Fibroblast of lung (primary cell): ENCODE measurements at regions not wholly inside any gene's neighbourhood (a gene's known extent, or its start where the extent isn't known, plus 50 kb on each side); places are given as distances from the start of the nearest gene placed in this dataset.
A peak's percentile ranks its signal among the peaks of the same experiment; 100 is the strongest.

Experiments used
- DNase-seq, 2 donors: peaks; one replicate each; pipeline versions ENCODE4 v3.0.0 to v3.0.0-alpha.2; 2010; ENCODE audit warnings: low read depth in 2 of 2
- H2AFZ ChIP-seq: 2 replicates; pipeline ENCODE4 v1.5.1; 2012; ENCODE audit warnings: low read length, control low read depth, inconsistent platforms
- H3K27ac ChIP-seq: 2 replicates; pipeline ENCODE4 v1.5.1; 2011; ENCODE audit warnings: low read length, control low read depth; ENCODE audit not compliant: insufficient read depth
- H3K27me3 ChIP-seq: 2 replicates; pipeline ENCODE4 v1.5.1; 2011; ENCODE audit warnings: mild to moderate bottlenecking, low read length; ENCODE audit not compliant: control insufficient read depth, insufficient read depth
- H3K36me3 ChIP-seq: 2 replicates; pipeline ENCODE4 v1.5.1; 2011; ENCODE audit warnings: low read length; ENCODE audit not compliant: control insufficient read depth, insufficient read depth
- H3K4me1 ChIP-seq: 2 replicates; pipeline ENCODE4 v1.5.1; 2011; ENCODE audit warnings: low read length; ENCODE audit not compliant: control insufficient read depth, insufficient read depth; ENCODE audit errors: extremely low read depth
- H3K4me2 ChIP-seq: 2 replicates; pipeline ENCODE4 v1.5.1; 2011; ENCODE audit warnings: low read length, control low read depth; ENCODE audit not compliant: insufficient read depth; ENCODE audit errors: extremely low read depth
- H3K4me3 ChIP-seq, 4 experiments: fragments of 200-600 bp in 1 of 4; sonication (generic) in 1 of 4; replicated peaks in 1 of 4; 2 replicates each; pipeline ENCODE4 v1.5.1; 2011 to 2016; ENCODE audit warnings: low read length in 4 of 4, low read depth in 3 of 4, mild to moderate bottlenecking in 3 of 4, control low read depth in 2 of 4, inconsistent platforms in 1 of 4, mixed read lengths in 1 of 4; ENCODE audit not compliant: insufficient read depth in 1 of 4; ENCODE audit errors: control extremely low read depth in 1 of 4
- H3K79me2 ChIP-seq: 2 replicates; pipeline ENCODE4 v1.5.1; 2012; ENCODE audit warnings: mild to moderate bottlenecking, low read length, inconsistent platforms; ENCODE audit not compliant: control insufficient read depth, insufficient read depth
- H3K9ac ChIP-seq: 2 replicates; pipeline ENCODE4 v1.5.1; 2011; ENCODE audit warnings: mild to moderate bottlenecking, low read length, control low read depth; ENCODE audit not compliant: insufficient read depth
- H3K9me3 ChIP-seq: 2 replicates; pipeline ENCODE4 v1.5.1; 2012; ENCODE audit warnings: low read depth, low read length; ENCODE audit not compliant: control insufficient read depth, insufficient read depth
- H4K20me1 ChIP-seq: 2 replicates; pipeline ENCODE4 v1.5.1; 2011; ENCODE audit warnings: low read length; ENCODE audit not compliant: control insufficient read depth, insufficient read depth; ENCODE audit errors: extremely low read depth
- EZH2 ChIP-seq: IDR thresholded peaks from 2 replicates; pipeline ENCODE4 v1.5.1; 2012; ENCODE audit warnings: low read length, control low read depth, mild to moderate bottlenecking; ENCODE audit errors: missing control alignments
- TF ChIP-seq, protein P1 (sequence below), 2 donors: IDR thresholded peaks in 1 of 2; conservative IDR thresholded peaks in 1 of 2; 1 replicate in 1 of 2; 2 replicates in 1 of 2; pipeline ENCODE4 v1.5.1; 2011 to 2012; ENCODE audit warnings: low read length in 2 of 2, control low read depth in 1 of 2, inconsistent platforms in 1 of 2, low read depth in 1 of 2, mild to moderate bottlenecking in 1 of 2

DNA sequence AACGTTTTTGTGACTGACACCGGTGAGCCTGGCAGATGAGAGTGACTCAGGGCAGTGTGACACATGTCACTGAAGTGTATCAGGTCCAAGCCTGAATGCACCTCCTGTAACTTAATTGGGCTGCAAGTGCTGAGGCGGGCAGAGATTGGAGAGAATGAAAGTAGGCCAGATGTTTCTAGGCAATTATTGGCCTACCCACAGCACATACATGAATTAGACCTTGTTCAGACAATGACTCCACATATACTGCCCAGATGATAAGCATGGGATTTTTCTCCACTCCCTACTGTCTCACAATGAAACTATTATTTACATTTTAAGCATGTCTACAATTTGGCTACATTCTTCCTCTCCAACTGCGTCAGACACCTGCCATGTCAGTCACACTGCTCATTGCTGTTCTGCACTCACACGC is 187.3 kb upstream of the ZNF385D start:
- TF ChIP-seq, protein P1, sequence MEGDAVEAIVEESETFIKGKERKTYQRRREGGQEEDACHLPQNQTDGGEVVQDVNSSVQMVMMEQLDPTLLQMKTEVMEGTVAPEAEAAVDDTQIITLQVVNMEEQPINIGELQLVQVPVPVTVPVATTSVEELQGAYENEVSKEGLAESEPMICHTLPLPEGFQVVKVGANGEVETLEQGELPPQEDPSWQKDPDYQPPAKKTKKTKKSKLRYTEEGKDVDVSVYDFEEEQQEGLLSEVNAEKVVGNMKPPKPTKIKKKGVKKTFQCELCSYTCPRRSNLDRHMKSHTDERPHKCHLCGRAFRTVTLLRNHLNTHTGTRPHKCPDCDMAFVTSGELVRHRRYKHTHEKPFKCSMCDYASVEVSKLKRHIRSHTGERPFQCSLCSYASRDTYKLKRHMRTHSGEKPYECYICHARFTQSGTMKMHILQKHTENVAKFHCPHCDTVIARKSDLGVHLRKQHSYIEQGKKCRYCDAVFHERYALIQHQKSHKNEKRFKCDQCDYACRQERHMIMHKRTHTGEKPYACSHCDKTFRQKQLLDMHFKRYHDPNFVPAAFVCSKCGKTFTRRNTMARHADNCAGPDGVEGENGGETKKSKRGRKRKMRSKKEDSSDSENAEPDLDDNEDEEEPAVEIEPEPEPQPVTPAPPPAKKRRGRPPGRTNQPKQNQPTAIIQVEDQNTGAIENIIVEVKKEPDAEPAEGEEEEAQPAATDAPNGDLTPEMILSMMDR (conservative IDR thresholded peaks at IDR 0.05 in 1 of 2, IDR thresholded peaks at IDR 0.05 in 1 of 2; ENCODE audit: low read depth in 1 of 2, low read length in 2 of 2): no peak
- TF ChIP-seq EZH2: no peak
- Histone ChIP-seq H3K79me2 (no peaks in the 10 kb centered on the region), H3K36me3 (no peaks in the 10 kb centered on the region), H3K4me1 (peaks cover 6% of the 10 kb centered on the region), H3K9me3 (no peaks in the 10 kb centered on the region), H2AFZ (no peak overlapping the region), H3K9ac (no peak overlapping the region), H3K27ac (no peak overlapping the region), H3K4me3 (no peak overlapping the region), H3K27me3 (no peaks in the 10 kb centered on the region), H4K20me1 (no peaks in the 10 kb centered on the region), H3K4me2 (no peak overlapping the region)
- DNase-seq: no peak

DNA sequence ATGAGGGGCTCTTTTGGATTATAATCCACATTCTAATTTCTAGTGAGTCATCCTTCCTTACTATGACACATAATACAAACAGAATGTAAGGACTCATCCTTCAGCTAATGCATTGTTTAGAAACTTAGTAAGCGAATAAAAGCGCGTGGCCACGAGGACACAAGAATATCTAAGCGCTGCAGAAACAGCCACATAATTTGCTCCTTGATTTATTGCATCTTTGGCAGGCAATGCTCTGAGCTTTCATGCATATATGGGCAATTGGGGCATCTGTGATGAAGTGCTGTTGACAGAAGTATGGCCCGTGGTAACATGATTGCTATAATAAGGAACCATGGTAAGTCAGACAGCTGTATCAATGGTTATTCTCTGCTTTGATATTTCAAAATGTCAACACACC is 191.3 kb upstream of the ZNF385D start:
- Histone ChIP-seq H3K79me2 (no peaks in the 10 kb centered on the region), H3K4me3 (no peak overlapping the region), H3K4me2 (peak overlapping the region; percentile 23), H3K36me3 (no peaks in the 10 kb centered on the region), H2AFZ (no peak overlapping the region), H3K9me3 (no peaks in the 10 kb centered on the region), H4K20me1 (no peaks in the 10 kb centered on the region), H3K27me3 (no peaks in the 10 kb centered on the region), H3K9ac (no peak overlapping the region), H3K27ac (no peak overlapping the region), H3K4me1 (peaks cover 6% of the 10 kb centered on the region)
- DNase-seq: peak; percentile 86 to 87
- TF ChIP-seq, protein P1 (conservative IDR thresholded peaks at IDR 0.05 in 1 of 2, IDR thresholded peaks at IDR 0.05 in 1 of 2; ENCODE audit: low read depth in 1 of 2, low read length in 2 of 2): no peak
- no peak for TF ChIP-seq EZH2

DNA sequence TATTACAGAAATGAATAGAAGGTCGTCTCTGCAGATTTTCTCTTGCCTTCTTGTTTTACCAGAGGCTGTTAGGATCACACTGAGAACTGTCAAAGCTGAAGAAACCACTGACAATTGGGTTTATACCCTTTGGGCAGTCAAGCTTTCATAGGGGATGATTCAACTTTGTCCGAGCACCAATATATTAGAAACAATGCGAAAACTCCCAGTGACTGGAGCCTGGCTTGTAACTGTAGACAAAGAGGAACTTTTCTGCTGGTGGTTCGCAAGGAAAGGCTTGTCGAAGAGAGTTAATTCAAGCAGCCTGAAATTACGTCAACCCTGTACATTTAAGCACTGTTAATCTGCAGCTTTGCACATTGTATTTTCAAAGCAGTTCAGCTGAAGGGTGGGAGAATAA is 193.2 kb upstream of the ZNF385D start:
- peak in 1 of 2 donors; percentile 50 for DNase-seq
- Histone ChIP-seq H3K27ac (no peak overlapping the region), H3K36me3 (no peaks in the 10 kb centered on the region), H4K20me1 (no peaks in the 10 kb centered on the region), H3K4me3 (no peak overlapping the region), H3K4me2 (no peak overlapping the region), H2AFZ (no peak overlapping the region), H3K9ac (no peak overlapping the region), H3K9me3 (no peaks in the 10 kb centered on the region), H3K27me3 (no peaks in the 10 kb centered on the region), H3K79me2 (no peaks in the 10 kb centered on the region), H3K4me1 (peaks cover 6% of the 10 kb centered on the region)
- TF ChIP-seq, protein P1 (conservative IDR thresholded peaks at IDR 0.05 in 1 of 2, IDR thresholded peaks at IDR 0.05 in 1 of 2; ENCODE audit: low read depth in 1 of 2, low read length in 2 of 2): no peak
- TF ChIP-seq EZH2: no peak
